BJ (cell line): ENCODE measurements at regions not wholly inside any gene's neighbourhood (a gene's known extent, or its start where the extent isn't known, plus 50 kb on each side); places are given as distances from the start of the nearest gene placed in this dataset.

Experiments
- CTCF ChIA-PET: fragments of 350-600 bp; formaldehyde crosslinking; extraction: SDS; loops from one replicate; lab custom pipeline; 2021; ENCODE audit warnings: antibody characterized with exemption, inconsistent platforms; lab: Yijun Ruan, JAX
- POLR2A ChIA-PET: fragments of 300-600 bp; sonication (Branson Sonifier 250); formaldehyde crosslinking; extraction: SDS; loops from one replicate; lab custom pipeline; 2021; ENCODE audit warnings: antibody characterized with exemption; lab: Charles Lee
- DNase-seq: peaks from one replicate; pipeline ENCODE4 v3.0.0-alpha.2; 2011; ENCODE audit warnings: low read depth
- H3K27me3 ChIP-seq: 2 replicates; pipeline ENCODE4 v1.6.0; 2011; ENCODE audit warnings: low read length; ENCODE audit not compliant: control insufficient read depth, insufficient read depth
- H3K36me3 ChIP-seq: 2 replicates; pipeline ENCODE4 v1.5.1; 2011; ENCODE audit warnings: low read length; ENCODE audit not compliant: control insufficient read depth, insufficient read depth
- H3K4me3 ChIP-seq: 2 replicates; pipeline ENCODE4 v1.5.1; 2011; ENCODE audit warnings: low read depth, mild to moderate bottlenecking, control low read depth, low read length
- TF ChIP-seq, protein P1 (sequence below): IDR thresholded peaks from 2 replicates; pipeline ENCODE4 v1.5.1; 2011; ENCODE audit warnings: low read depth, mild to moderate bottlenecking, control low read depth, inconsistent platforms, low read length, moderate library complexity; ENCODE audit not compliant: insufficient read depth

DNA sequence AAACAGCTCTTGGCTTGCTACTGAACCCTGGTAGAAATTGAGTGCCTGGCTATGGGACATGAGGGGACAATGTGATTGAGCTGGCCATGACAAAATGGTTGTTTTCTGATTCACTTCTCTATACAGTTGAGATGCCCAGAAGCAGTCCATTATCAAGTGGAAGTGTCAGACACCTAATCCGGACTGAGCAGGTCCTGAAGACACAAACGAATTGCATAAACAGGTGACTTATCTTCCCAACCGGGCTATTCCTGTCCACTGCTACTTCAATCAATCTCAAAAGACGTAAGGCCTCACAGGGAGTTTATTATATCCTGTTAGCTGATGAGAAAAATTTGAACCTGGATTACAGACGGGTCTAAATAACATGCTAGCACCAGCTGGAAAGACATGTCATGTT lies 105.5 kb upstream of the WAC start:
- DNase-seq = no peak
- TF ChIP-seq, protein P1, sequence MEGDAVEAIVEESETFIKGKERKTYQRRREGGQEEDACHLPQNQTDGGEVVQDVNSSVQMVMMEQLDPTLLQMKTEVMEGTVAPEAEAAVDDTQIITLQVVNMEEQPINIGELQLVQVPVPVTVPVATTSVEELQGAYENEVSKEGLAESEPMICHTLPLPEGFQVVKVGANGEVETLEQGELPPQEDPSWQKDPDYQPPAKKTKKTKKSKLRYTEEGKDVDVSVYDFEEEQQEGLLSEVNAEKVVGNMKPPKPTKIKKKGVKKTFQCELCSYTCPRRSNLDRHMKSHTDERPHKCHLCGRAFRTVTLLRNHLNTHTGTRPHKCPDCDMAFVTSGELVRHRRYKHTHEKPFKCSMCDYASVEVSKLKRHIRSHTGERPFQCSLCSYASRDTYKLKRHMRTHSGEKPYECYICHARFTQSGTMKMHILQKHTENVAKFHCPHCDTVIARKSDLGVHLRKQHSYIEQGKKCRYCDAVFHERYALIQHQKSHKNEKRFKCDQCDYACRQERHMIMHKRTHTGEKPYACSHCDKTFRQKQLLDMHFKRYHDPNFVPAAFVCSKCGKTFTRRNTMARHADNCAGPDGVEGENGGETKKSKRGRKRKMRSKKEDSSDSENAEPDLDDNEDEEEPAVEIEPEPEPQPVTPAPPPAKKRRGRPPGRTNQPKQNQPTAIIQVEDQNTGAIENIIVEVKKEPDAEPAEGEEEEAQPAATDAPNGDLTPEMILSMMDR = no peak
- Histone ChIP-seq H3K27me3 (peaks cover 3% of the 10 kb centered on the region; the same call in 1 of the 2 replicates), H3K4me3 (no peak overlapping the region), H3K36me3 (no peaks in the 10 kb centered on the region)
- POLR2A ChIA-PET = no interaction called here
- CTCF ChIA-PET = no interaction called here

- no peaks in the 10 kb centered on the region for H3K36me3 ChIP-seq
- H3K27me3 ChIP-seq = peaks cover 3% of the 10 kb centered on the region; the same call in 1 of the 2 replicates
- no peak for DNase-seq
- POLR2A ChIA-PET = no interaction called here
- TF ChIP-seq, protein P1 = no peak
- CTCF ChIA-PET = interaction anchor here (0.7 to 1.7 kb wide), 2 partner anchors 9 to 103 kb away, joined by 3 to 6 read pairs; partner anchors contain the start of gene WAC
- H3K4me3 ChIP-seq = no peak overlapping the region
Measured at GRCh38 chr10:28429045-28429444, 103.9 kb upstream of the WAC start.

- DNase-seq = no peak
- ChIA-PET POLR2A (no interaction called here), CTCF (no interaction called here)
- TF ChIP-seq, protein P1 = no peak
- Histone ChIP-seq H3K27me3 (peaks cover 3% of the 10 kb centered on the region; the same call in 1 of the 2 replicates), H3K4me3 (no peak overlapping the region), H3K36me3 (no peaks in the 10 kb centered on the region)
Measured at GRCh38 chr10:28429573-28430216, 103.2 kb upstream of the WAC start.

DNA sequence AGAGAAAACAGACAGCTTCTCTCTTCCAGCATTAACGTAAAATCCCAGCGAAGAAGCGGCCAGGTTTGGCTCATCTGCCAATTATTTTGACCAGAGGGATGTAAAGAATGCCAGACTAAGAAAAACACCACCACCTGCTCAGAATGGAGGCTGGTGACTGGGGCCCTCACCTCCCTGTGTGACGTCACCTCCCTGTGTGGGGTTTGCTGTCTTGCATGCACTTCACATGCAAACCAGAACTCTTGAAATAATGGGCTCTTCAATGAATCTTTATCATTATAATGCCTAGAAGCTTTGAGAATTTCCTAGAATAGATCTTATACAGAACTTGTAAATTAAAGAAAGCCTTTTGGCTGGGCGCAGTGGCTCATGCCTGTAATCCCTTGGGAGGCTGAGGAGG lies 101.8 kb upstream of the WAC start:
- ChIA-PET CTCF (interaction anchor here (0.8 to 1.8 kb wide), 6 partner anchors 10 to 873 kb away, joined by 3 to 8 read pairs (median 4); no protein-coding TSS in a partner anchor), POLR2A (no interaction called here)

GRCh38 chr10:28432210-28432676 lies 100.7 kb upstream of the WAC start:
- TF ChIP-seq, protein P1 = peak; percentile 85
- POLR2A ChIA-PET = no interaction called here
- Histone ChIP-seq H3K36me3 (no peaks in the 10 kb centered on the region), H3K4me3 (no peak overlapping the region), H3K27me3 (0 out of 2 replicates have a peak, but pooled peaks cover 1% of the 10 kb centered on the region)
- peak; percentile 27 for DNase-seq
- CTCF ChIA-PET = interaction anchor here (0.6 kb wide), 1 partner anchor 902 kb away, joined by 3 read pairs; no protein-coding TSS in a partner anchor

More for the DNA sequence above, 101.8 kb upstream of the WAC start:
- Histone ChIP-seq H3K36me3 (no peaks in the 10 kb centered on the region), H3K27me3 (no peaks in the 10 kb centered on the region), H3K4me3 (no peak overlapping the region)
- TF ChIP-seq, protein P1 = no peak
- DNase-seq = no peak
